Adrenal gland (tissue), 5 donors: ENCODE measurements at regions not wholly inside any gene's neighbourhood (a gene's known extent, or its start where the extent isn't known, plus 50 kb on each side); places are given as distances from the start of the nearest gene placed in this dataset.

Source experiments
- POLR2A ChIP-seq, 2 donors: fragments of 450-650 bp; IDR thresholded peaks; one replicate each; pipeline ENCODE4 v1.6.1; 2017; ENCODE audit warnings: antibody characterized with exemption in 2 of 2, mild to moderate bottlenecking in 2 of 2, moderate library complexity in 1 of 2
- TF ChIP-seq, protein P1 (sequence below), 6 experiments: fragments of 450-650 bp in 4 of 6; fragments of 200-600 bp in 2 of 6; sonication (generic) in 1 of 6; IDR thresholded peaks; 1 replicate in 5 of 6; 2 replicates in 1 of 6; pipeline versions ENCODE4 v1.5.1 to v1.8.0; 2016 to 2021; ENCODE audit warnings: antibody characterized with exemption in 6 of 6, mild to moderate bottlenecking in 2 of 6, moderate library complexity in 1 of 6
- donor health status: DM: no; HTN: no; CAD: no.

DNA sequence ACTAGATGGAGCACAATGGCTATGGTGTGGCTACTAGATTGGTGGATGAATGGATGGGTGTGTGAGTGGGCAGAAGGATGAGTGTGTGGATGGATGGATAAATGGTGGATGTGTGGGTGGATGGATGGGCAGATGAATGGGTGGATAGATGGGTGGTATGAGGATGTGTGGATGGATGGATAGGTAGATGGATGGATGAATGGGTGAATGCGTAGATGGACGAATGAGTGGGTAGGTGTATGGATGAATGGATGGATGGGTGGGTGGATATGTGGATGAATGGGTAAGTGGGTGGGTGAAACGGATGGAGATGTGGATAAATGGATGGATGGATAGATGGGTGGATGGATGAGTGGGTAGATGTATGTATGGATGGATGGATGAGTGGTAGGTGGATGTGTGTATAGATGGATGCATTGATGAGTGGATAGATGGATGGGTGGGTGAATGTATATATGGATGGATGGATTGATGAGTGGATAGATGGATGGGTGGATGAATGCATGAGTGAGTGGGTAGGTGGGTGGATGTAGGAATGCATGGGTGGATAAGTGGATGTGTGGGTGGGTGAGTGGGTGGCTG is 114.2 kb downstream of the TEX29 start:
- TF ChIP-seq, protein P1, sequence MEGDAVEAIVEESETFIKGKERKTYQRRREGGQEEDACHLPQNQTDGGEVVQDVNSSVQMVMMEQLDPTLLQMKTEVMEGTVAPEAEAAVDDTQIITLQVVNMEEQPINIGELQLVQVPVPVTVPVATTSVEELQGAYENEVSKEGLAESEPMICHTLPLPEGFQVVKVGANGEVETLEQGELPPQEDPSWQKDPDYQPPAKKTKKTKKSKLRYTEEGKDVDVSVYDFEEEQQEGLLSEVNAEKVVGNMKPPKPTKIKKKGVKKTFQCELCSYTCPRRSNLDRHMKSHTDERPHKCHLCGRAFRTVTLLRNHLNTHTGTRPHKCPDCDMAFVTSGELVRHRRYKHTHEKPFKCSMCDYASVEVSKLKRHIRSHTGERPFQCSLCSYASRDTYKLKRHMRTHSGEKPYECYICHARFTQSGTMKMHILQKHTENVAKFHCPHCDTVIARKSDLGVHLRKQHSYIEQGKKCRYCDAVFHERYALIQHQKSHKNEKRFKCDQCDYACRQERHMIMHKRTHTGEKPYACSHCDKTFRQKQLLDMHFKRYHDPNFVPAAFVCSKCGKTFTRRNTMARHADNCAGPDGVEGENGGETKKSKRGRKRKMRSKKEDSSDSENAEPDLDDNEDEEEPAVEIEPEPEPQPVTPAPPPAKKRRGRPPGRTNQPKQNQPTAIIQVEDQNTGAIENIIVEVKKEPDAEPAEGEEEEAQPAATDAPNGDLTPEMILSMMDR (IDR thresholded peaks at IDR 0.05) = no peak
- no peak for TF ChIP-seq POLR2A (IDR thresholded peaks at IDR 0.05)
